GM21529 (cell line): ENCODE measurements at regions not wholly inside any gene's neighbourhood (a gene's known extent, or its start where the extent isn't known, plus 50 kb on each side); places are given as distances from the start of the nearest gene placed in this dataset.

Source experiments
- ATAC-seq: cut with Tn5 transposase; IDR thresholded peaks from one replicate; pipeline ENCODE4 v1.9.1; 2021; ENCODE audit not compliant: unreplicated experiment

GRCh38 chr22:34877506-34877905 lies 188.5 kb upstream of the ISX start:
- ATAC-seq, result no peak

GRCh38 chr22:34878171-34878570 lies 187.8 kb upstream of the ISX start:
- no peak for ATAC-seq

GRCh38 chr22:34879001-34879400 lies 187.0 kb upstream of the ISX start:
- no peak for ATAC-seq

- no peak for ATAC-seq
Observed at GRCh38 chr22:34880662-34881061, 185.3 kb upstream of the ISX start.

- ATAC-seq, result no peak
Observed at GRCh38 chr22:34881453-34881852, 184.5 kb upstream of the ISX start.

- no peak for ATAC-seq
Observed at GRCh38 chr22:34885852-34886251, 180.1 kb upstream of the ISX start.

- ATAC-seq, result no peak
Observed at GRCh38 chr22:34886391-34886790, 179.6 kb upstream of the ISX start.

GRCh38 chr22:34886812-34887211 lies 179.1 kb upstream of the ISX start:
- no peak for ATAC-seq

GRCh38 chr22:34897126-34897525 lies 168.8 kb upstream of the ISX start:
- ATAC-seq, result no peak

GRCh38 chr22:34902335-34902734 lies 163.6 kb upstream of the ISX start:
- ATAC-seq, result no peak

GRCh38 chr22:34903416-34903815 lies 162.5 kb upstream of the ISX start:
- ATAC-seq, result no peak

GRCh38 chr22:34904486-34904885 lies 161.5 kb upstream of the ISX start:
- ATAC-seq, result no peak

- ATAC-seq, result no peak
Observed at GRCh38 chr22:34913826-34914225, 152.1 kb upstream of the ISX start.

- no peak for ATAC-seq
Observed at GRCh38 chr22:34914846-34915245, 151.1 kb upstream of the ISX start.

GRCh38 chr22:34917239-34917638 lies 148.7 kb upstream of the ISX start:
- no peak for ATAC-seq

GRCh38 chr22:34931026-34931425 lies 134.9 kb upstream of the ISX start:
- no peak for ATAC-seq

GRCh38 chr22:34934261-34934660 lies 131.7 kb upstream of the ISX start:
- ATAC-seq, result no peak

- no peak for ATAC-seq
Observed at GRCh38 chr22:34943830-34944229, 122.1 kb upstream of the ISX start.

- no peak for ATAC-seq
Observed at GRCh38 chr22:34946339-34946985, 119.5 kb upstream of the ISX start.

GRCh38 chr22:34950489-34950888 lies 115.5 kb upstream of the ISX start:
- no peak for ATAC-seq

GRCh38 chr22:34951212-34951611 lies 114.7 kb upstream of the ISX start:
- no peak for ATAC-seq

- no peak for ATAC-seq
Observed at GRCh38 chr22:34960005-34960404, 106.0 kb upstream of the ISX start.

- no peak for ATAC-seq
Observed at GRCh38 chr22:34966980-34967565, 98.9 kb upstream of the ISX start.
